ENCODE measurements at regions not wholly inside any gene's neighbourhood (a gene's known extent, or its start where the extent isn't known, plus 50 kb on each side); places are given as distances from the start of the nearest gene placed in this dataset.
"Not testable (repeated sequence)": the region's sequence is repeated elsewhere in the genome, so short reads cannot be mapped to it uniquely, and the experiment has no call there.

- H2BK120ac ChIP-seq (ENCODE audit: low read depth, low read length); H3K4me3 ChIP-seq (ENCODE audit: insufficient read depth in 1 of 2, low read depth in 1 of 2, low read length in 2 of 2); H4K8ac ChIP-seq (ENCODE audit: low read length); H3K4me2 ChIP-seq (ENCODE audit: low read length, poor library complexity, severe bottlenecking); H3K4ac ChIP-seq (ENCODE audit: low read depth in 1 of 2, low read length in 2 of 2); H3K14ac ChIP-seq (ENCODE audit: low read length in 2 of 2); H3K4me1 ChIP-seq (ENCODE audit: control insufficient read depth, insufficient read depth, low read depth, low read length); H3K27ac ChIP-seq (ENCODE audit: low read length, poor library complexity, severe bottlenecking); H2AFZ ChIP-seq (ENCODE audit: low read depth, low read length); H3K79me1 ChIP-seq (replicated peaks; ENCODE audit: low read length, poor library complexity, severe bottlenecking); H2BK15ac ChIP-seq (ENCODE audit: low read depth, poor library complexity, severe bottlenecking); H3K18ac ChIP-seq (ENCODE audit: low read depth in 1 of 2, low read length in 2 of 2); H4K91ac ChIP-seq (ENCODE audit: low read length); H3K27me3 ChIP-seq (ENCODE audit: control insufficient read depth in 1 of 2, insufficient read depth in 1 of 2, low read length in 2 of 2); DNase-seq; H2BK12ac ChIP-seq (ENCODE audit: low read length in 2 of 2); H3K9me3 ChIP-seq (ENCODE audit: control insufficient read depth, low read length); H2AK5ac ChIP-seq (ENCODE audit: low read length, severe bottlenecking); H3K23ac ChIP-seq (ENCODE audit: low read length in 2 of 2); H2BK5ac ChIP-seq (ENCODE audit: low read depth, low read length, poor library complexity, severe bottlenecking); H3K9ac ChIP-seq (ENCODE audit: low read length): not testable (repeated sequence)
- WGBS, result 94% methylated on average over 2 of the region's 2 CpGs
- peaks cover 4 to 23% of the 10 kb centered on the region in 2 experiments for H3K36me3 ChIP-seq (ENCODE audit: control insufficient read depth in 1 of 2, insufficient read depth in 2 of 2, low read depth in 1 of 2, low read length in 2 of 2)
These were observed 50.8 kb downstream of the PPIAL4G start for GRCh38 chr1:148432318-148432717.

GRCh38 chr1:148429856-148430255 lies 53.2 kb downstream of the PPIAL4G start:
- H3K4me2 ChIP-seq (ENCODE audit: low read length, poor library complexity, severe bottlenecking); H3K27me3 ChIP-seq (ENCODE audit: control insufficient read depth in 1 of 2, insufficient read depth in 1 of 2, low read length in 2 of 2); H3K9ac ChIP-seq (ENCODE audit: low read length); H3K9me3 ChIP-seq (ENCODE audit: control insufficient read depth, low read length); H2AFZ ChIP-seq (ENCODE audit: low read depth, low read length); H3K79me1 ChIP-seq (replicated peaks; ENCODE audit: low read length, poor library complexity, severe bottlenecking); H2BK15ac ChIP-seq (ENCODE audit: low read depth, poor library complexity, severe bottlenecking); H3K4ac ChIP-seq (ENCODE audit: low read depth in 1 of 2, low read length in 2 of 2); H4K8ac ChIP-seq (ENCODE audit: low read length); H2AK5ac ChIP-seq (ENCODE audit: low read length, severe bottlenecking); H3K4me1 ChIP-seq (ENCODE audit: control insufficient read depth, insufficient read depth, low read depth, low read length); H3K14ac ChIP-seq (ENCODE audit: low read length in 2 of 2); H2BK120ac ChIP-seq (ENCODE audit: low read depth, low read length); H4K91ac ChIP-seq (ENCODE audit: low read length); H3K4me3 ChIP-seq (ENCODE audit: insufficient read depth in 1 of 2, low read depth in 1 of 2, low read length in 2 of 2); H2BK5ac ChIP-seq (ENCODE audit: low read depth, low read length, poor library complexity, severe bottlenecking); DNase-seq; H3K18ac ChIP-seq (ENCODE audit: low read depth in 1 of 2, low read length in 2 of 2); H3K27ac ChIP-seq (ENCODE audit: low read length, poor library complexity, severe bottlenecking); H2BK12ac ChIP-seq (ENCODE audit: low read length in 2 of 2); H3K23ac ChIP-seq (ENCODE audit: low read length in 2 of 2): not testable (repeated sequence)
- peaks cover 3 to 24% of the 10 kb centered on the region in 2 experiments for H3K36me3 ChIP-seq (ENCODE audit: control insufficient read depth in 1 of 2, insufficient read depth in 2 of 2, low read depth in 1 of 2, low read length in 2 of 2)

GRCh38 chr1:148426940-148427611 lies 56.0 kb downstream of the PPIAL4G start:
- H3K4ac ChIP-seq (ENCODE audit: low read depth in 1 of 2, low read length in 2 of 2); H3K4me3 ChIP-seq (ENCODE audit: insufficient read depth in 1 of 2, low read depth in 1 of 2, low read length in 2 of 2); H3K79me1 ChIP-seq (replicated peaks; ENCODE audit: low read length, poor library complexity, severe bottlenecking); H2AFZ ChIP-seq (ENCODE audit: low read depth, low read length); H3K27me3 ChIP-seq (ENCODE audit: control insufficient read depth in 1 of 2, insufficient read depth in 1 of 2, low read length in 2 of 2); H3K4me1 ChIP-seq (ENCODE audit: control insufficient read depth, insufficient read depth, low read depth, low read length); H2BK12ac ChIP-seq (ENCODE audit: low read length in 2 of 2); H3K14ac ChIP-seq (ENCODE audit: low read length in 2 of 2); H4K8ac ChIP-seq (ENCODE audit: low read length); H3K4me2 ChIP-seq (ENCODE audit: low read length, poor library complexity, severe bottlenecking); H3K9me3 ChIP-seq (ENCODE audit: control insufficient read depth, low read length); H2BK5ac ChIP-seq (ENCODE audit: low read depth, low read length, poor library complexity, severe bottlenecking); H2BK120ac ChIP-seq (ENCODE audit: low read depth, low read length); H2BK15ac ChIP-seq (ENCODE audit: low read depth, poor library complexity, severe bottlenecking); H3K23ac ChIP-seq (ENCODE audit: low read length in 2 of 2); H3K9ac ChIP-seq (ENCODE audit: low read length); H3K18ac ChIP-seq (ENCODE audit: low read depth in 1 of 2, low read length in 2 of 2); H4K91ac ChIP-seq (ENCODE audit: low read length); DNase-seq; H3K27ac ChIP-seq (ENCODE audit: low read length, poor library complexity, severe bottlenecking); H2AK5ac ChIP-seq (ENCODE audit: low read length, severe bottlenecking): not testable (repeated sequence)
- H3K36me3 ChIP-seq (ENCODE audit: control insufficient read depth in 1 of 2, insufficient read depth in 2 of 2, low read depth in 1 of 2, low read length in 2 of 2), result peaks cover 0 to 12% of the 10 kb centered on the region in 2 experiments
- WGBS, result 97% methylated on average over 2 of the region's 2 CpGs

- not testable (repeated sequence) for H2AK5ac ChIP-seq (ENCODE audit: low read length, severe bottlenecking); H3K4me3 ChIP-seq (ENCODE audit: insufficient read depth in 1 of 2, low read depth in 1 of 2, low read length in 2 of 2); H3K4me1 ChIP-seq (ENCODE audit: control insufficient read depth, insufficient read depth, low read depth, low read length); H4K8ac ChIP-seq (ENCODE audit: low read length); H2BK120ac ChIP-seq (ENCODE audit: low read depth, low read length); H3K27ac ChIP-seq (ENCODE audit: low read length, poor library complexity, severe bottlenecking); H3K23ac ChIP-seq (ENCODE audit: low read length in 2 of 2); H2BK12ac ChIP-seq (ENCODE audit: low read length in 2 of 2); H2AFZ ChIP-seq (ENCODE audit: low read depth, low read length); DNase-seq; H3K14ac ChIP-seq (ENCODE audit: low read length in 2 of 2); H3K79me1 ChIP-seq (replicated peaks; ENCODE audit: low read length, poor library complexity, severe bottlenecking); H3K9ac ChIP-seq (ENCODE audit: low read length); H2BK15ac ChIP-seq (ENCODE audit: low read depth, poor library complexity, severe bottlenecking); H3K9me3 ChIP-seq (ENCODE audit: control insufficient read depth, low read length); H3K36me3 ChIP-seq (ENCODE audit: control insufficient read depth in 1 of 2, insufficient read depth in 2 of 2, low read depth in 1 of 2, low read length in 2 of 2); H3K27me3 ChIP-seq (ENCODE audit: control insufficient read depth in 1 of 2, insufficient read depth in 1 of 2, low read length in 2 of 2); H2BK5ac ChIP-seq (ENCODE audit: low read depth, low read length, poor library complexity, severe bottlenecking); H4K91ac ChIP-seq (ENCODE audit: low read length); H3K18ac ChIP-seq (ENCODE audit: low read depth in 1 of 2, low read length in 2 of 2); H3K4ac ChIP-seq (ENCODE audit: low read depth in 1 of 2, low read length in 2 of 2); H3K4me2 ChIP-seq (ENCODE audit: low read length, poor library complexity, severe bottlenecking)
- no CpG with 5 or more reads among the region's 2 CpGs for WGBS
These were observed 56.7 kb downstream of the PPIAL4G start for GRCh38 chr1:148426385-148426784.

Data from mesenchymal stem cell (in vitro differentiated cells and primary cell).